HuH-7.5 (cell line): ENCODE measurements at regions not wholly inside any gene's neighbourhood (a gene's known extent, or its start where the extent isn't known, plus 50 kb on each side); places are given as distances from the start of the nearest gene placed in this dataset.

ENCODE experiments used
- DNase-seq: peaks from one replicate; pipeline ENCODE4 v3.0.0; 2011; ENCODE audit warnings: low spot score

DNA sequence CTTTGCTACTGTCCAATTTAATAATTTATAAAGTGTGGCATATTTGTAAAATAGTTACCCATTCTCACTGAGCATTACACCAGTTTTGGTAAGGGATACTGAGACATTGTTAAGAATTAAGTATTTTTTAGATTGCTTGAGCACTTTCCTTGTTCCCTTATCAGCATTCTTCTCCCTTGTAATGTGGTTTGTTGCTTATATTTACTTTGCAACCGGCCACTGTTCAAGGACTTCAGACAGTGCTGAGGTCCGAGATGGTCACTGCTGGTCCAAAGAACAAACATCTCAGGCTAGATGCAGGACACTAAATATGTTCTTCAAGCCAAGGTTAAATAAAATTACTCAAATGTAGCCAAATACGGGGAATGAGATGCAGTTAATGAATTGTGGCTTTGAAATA, 161.4 kb downstream of the TM9SF2 start:
- no peak for DNase-seq

DNA sequence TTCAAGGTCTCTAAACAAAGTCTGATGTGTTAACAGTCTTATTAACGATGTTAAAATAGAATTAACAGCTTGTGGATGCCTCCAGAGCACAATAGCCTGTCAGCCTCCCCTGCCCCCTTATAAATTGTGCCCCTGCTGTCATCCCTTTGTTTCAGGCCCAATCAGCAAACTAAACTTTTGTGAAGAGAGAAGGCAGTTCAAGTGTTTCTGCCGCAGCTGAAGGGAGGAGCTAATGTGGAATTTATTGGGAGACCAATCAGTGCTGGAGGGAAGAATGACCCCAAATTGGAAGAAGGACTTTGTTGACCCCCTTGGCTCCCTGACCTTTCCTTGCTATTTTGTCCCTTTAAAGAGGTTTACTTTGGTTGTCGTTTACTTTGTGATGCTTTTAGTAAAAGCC, 160.5 kb downstream of the TM9SF2 start:
- no peak for DNase-seq

DNA sequence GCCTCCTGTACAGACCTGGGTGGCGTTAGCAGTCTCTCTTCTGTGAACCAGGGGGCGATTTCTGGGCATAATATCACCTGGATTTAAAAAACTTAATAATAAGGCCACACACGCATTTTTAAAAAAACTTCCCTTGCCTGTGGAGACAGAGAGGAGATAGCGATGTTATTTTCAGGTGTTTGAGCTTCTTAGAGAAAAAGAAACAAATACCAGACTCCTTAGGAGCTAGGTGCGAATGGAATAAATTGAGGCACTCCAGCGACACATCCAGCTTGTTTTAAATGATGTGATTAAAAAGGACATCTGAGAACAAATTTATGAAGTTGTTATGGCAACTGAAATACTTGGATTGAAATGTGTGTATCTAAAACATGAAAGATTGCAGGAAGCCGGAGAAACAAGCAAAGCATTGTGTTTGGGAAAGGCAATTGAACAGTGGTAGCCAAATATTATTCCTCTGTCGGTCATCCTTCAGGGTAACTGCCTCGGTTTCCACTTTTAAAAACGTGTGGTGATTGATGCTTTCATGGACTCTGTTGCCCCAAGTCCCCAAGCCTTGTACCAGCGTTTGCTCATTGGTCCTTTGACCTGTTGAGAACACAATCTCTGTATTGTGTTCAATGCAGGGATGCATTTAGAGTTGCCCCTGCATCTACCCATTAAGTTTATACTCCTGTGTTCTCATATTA, 158.7 kb downstream of the TM9SF2 start:
- no peak for DNase-seq

DNA sequence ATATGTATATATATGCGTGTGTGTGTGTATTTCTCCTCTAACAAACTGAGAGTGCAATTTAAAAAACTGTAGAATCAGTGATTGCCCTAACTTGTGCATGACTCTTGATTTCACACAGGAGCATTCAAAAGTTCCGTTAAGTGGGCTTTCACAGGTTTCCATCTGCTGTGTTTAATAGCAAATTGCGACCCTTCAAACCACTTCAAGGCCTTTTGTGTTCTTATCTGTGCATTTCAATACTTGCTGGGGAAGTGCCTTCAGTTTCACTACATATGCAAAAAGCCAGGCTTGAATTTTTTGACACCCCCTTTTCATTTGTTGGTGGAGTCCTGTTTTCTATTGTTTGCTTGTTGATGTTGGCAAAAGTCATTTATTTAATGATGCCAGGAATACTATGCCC, 158.0 kb downstream of the TM9SF2 start:
- DNase-seq, result no peak

DNA sequence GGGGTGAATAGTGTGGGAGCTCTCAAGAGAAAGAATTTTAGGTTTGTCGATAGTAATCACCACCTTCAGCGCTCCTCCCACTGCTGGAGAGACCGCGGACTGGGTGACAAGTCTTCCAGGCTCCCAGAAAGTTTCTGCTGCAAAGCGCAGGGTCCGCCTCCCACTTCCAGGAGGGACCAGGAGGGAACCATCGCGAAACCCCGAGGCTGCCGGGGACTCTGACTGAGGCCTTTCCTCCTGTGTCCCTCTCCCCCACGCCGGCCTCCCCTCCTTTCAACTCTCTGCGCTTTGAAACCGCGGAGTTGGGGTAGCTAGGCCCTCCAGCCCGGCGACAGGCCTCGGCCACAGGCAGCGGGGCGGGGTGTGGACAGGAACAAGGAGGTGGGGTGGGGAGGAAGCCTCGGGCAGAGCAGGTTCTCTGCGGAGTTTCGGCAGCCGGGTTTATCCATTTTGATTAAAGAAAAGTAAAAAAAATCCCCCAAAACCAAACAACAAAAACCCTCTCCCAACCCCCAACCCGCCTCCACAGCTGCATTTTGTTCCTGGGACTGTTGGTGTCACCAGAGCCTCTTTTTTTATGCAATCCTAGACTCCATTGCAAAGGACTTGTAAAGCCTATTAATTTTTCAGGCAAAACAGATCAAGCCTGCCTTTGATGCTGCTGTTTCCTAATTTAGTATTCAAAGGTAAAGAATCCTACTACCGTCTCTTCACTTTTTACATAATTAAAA, 157.2 kb downstream of the TM9SF2 start:
- DNase-seq, result peak; percentile 7

DNA sequence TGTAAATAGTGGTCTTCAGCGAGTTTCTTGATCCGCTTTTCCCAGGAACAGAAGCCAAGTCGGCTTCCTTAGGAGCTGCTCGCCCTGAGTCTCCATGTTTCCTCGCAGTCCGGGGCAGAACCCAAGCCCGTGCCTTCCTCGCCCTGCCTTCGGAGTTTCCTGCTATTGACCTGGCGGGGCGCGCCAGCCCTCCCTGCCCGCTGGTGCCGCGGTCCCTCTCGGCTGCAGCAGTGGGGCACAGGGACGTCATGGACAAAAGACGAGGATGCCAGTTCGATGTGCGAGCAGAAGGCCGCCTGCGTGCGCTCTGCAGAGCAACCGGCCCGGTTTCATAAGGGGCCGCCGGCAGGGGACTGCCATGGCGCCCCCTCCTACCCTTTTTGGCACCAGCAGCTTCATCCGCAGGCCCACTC, 156.6 kb downstream of the TM9SF2 start:
- no peak for DNase-seq

DNA sequence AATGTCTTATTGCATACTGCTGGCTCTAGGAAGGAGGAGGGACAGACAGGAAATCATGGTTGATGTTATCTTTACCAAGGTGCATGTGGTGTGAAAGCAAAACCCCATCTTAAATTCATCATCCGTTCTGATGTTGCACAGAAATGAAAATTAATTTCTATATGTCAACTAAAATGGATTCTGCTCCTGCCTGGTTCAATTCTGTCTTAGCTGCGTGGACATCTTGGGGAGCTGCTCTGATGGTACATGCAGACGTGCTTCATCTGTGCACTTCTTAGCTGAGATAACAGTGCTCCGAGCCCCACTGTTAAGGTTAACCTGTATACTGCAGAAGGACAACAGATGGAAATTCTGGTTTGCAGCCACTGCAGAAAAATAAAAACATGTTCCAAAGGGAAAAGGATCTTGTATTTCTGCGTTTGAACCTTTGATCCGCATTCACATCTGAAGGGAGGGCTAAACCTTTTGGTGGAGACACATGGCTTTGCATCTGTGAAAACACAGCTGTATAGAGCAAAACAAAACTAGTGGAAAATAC, 155.6 kb downstream of the TM9SF2 start:
- DNase-seq, result no peak

DNA sequence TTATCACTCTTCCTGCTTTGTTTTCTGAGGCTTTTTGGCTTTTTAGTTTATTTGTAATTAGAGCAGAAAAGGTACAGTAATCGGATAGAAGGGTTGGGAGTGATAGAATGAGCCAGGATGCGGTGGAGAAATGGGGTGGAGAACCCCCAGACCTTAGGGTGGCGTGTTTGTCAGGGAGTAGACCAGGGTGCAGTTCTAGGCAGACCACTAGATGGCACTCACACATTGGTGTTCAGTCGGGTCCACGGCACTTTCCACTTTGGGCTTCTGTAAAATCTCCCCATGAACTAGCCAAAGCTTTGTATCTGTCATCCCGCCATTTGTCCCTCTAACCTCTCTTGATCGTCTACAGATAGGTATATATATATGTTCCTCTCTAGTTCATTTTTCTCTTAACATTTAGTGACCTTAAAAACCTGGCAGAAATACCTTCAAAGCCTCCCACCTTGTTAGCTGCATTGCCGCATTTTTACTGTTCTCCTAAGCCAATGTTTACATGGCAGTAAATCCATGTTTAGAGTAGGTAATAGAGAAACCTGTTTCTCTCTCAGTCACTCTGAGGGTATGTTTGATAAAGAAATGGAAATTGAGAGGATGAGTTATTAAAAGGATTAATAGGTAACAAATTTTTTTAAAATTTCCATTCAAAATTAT, 154.9 kb downstream of the TM9SF2 start:
- DNase-seq, result peak; percentile 41

DNA sequence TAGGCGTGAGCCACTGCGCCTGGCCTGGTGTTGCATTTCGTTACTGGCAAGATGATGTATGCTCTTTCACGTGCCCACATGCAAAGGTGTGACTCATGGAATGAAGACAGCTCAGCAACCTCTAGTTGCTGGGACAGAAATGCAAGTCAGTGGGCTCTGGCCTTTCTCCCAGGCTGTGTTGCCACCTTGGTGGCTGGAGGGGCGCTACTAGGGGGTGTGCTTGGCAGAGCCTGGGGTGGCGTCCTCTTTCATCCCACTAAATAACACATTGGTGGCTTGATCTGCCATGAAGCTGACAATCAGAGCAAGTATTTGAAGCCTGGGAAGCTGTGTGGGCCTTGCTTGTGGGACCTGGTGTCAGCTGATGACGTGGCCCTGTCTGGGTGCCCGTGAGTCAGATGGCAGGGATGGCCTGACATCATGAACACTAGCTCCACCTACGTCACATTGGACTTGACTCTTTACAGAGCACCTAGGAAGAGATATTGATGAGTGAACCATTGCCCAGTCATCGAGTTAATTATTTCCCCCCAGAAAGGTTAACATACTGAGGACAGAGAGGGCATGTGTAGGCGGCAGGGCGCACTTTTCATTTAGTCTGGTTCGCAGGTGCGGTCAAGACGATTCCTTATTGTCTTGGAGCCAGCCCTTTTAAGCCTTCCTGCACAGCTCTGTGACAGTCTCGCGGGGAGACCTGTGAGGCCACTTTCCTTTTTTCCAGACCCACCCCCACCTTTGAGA, 154.2 kb downstream of the TM9SF2 start:
- DNase-seq, result no peak

DNA sequence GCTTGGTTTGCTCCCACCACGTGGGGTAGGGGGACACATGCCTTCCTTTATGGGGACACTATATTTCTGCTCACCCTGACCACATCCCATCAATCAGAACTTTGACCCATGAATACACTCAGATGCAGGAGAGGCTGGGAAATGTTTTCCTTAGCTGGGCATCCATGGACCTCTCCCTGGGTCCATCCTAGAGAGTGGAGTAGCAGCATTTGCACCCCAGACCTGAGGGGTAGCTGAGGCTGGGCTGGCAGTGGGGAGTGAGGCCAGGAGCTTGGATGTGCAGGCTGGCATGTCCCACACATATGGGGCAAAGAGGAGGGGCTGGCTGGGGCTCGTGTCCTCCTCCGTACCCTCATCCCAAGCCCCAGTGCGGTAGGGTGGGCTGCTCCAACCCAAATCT, 152.8 kb downstream of the TM9SF2 start:
- DNase-seq, result no peak

DNA sequence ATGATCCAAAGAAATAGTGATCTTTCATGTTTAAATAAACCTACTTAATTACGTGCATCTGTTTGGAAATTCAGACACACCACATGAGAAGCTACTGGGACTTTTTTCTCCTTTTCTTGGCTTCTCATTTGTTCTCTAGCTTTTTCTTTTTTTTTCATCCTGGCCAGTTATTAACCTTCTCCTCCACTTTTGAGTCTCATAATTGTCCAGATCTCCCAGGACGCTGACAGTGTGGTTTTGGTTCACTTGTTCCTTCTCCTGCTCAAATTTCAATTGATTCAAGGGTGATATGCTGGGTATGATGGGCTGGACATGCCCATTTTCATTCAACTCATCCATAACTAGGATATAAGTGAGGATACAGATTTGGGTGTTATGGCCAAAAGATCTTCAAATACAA, 152.3 kb downstream of the TM9SF2 start:
- no peak for DNase-seq

DNA sequence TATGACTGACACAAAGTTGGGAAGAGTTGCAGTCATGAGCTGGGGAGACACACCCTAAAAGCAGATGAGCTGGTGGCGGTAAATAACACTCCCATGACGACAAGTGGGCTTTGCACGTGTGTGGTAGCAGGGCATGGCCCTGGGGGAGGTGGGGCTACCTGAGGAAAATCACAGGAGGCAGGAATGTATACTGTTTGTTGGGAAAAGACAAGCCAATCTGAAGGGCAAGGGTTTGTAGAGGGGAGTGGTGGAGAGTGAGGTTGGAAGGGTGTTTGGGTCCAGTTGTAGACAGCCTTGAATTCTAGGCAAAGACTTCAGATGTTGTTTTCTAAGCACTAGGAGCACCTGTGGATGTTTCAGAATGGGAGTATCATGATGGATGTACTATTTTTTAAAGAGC, 151.6 kb downstream of the TM9SF2 start:
- DNase-seq, result no peak

DNA sequence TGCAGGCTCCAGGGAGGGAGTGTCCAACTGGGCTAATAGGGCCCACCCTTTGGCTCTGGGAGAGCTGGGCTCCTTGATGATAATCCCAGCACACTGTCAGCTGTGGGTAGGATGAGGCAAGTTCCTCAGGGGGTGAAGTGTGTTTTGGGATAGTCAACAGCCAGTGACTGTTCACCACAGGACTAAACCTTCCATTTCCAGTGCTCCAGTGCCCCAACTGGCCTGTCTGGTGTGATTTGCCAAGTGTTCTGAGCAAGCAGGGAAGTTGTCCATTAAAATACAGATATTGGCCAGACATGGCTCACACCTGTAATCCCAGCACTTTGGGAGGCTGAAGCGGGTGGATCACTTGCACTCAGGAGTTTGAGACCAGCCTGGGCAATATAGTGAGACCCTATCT, 150.9 kb downstream of the TM9SF2 start:
- DNase-seq, result no peak

DNA sequence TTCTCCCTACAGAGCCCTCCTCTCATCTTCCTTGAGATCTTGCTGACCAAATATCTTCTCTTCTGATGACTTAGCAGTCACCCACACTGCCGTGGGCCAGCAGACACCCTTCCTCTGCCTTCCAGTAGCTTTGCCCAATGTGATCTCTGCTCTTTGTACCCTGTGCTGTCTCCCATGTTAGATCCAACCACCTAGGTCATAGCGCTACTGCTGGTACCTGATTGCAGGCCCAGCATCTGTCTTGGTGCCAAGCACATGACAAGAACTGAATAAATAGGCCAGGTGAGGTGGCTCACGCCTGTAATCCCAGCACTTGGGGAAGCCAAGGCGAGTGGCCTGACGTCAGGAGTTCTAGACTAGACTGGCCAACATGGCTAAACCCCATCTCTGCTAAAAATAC, 149.7 kb downstream of the TM9SF2 start:
- no peak for DNase-seq

DNA sequence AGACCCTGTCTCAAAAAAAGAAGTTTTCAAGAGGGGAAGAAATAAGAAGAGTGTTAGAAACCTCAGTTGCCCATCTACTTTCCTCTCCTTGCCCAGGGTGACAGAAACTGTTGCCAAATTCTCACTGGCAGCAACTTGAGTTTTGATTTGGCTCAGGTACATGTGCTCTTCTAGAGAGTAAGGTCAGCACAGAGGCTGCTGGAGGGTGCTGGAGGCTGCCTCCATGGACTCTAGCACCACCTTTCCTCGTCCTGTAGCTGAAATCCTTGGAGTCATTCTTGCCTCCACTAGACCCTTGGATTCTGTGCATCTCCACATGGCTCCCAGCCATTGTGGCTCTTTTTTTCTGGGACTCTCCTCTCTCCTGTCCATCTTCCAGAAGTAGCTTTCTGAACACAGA, 149.1 kb downstream of the TM9SF2 start:
- no peak for DNase-seq

DNA sequence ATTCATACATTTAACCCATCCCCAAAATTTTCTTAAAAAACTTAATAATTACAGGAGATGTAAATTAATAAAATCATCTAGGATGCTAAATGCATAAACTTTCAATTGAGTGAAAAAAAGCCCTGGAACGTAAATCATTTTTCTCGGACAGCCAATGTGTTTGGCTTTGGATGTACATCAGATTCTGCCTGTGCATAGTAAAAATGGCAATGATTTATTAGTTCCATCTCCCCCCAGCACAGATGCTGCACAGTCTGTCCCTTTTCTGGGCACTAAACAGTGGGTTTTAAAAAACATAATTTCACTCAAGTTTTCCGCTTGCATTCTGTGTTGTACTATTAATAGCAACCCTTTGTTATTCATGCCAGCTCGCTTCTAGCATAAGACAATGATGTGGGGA, 147.7 kb downstream of the TM9SF2 start:
- DNase-seq, result no peak

DNA sequence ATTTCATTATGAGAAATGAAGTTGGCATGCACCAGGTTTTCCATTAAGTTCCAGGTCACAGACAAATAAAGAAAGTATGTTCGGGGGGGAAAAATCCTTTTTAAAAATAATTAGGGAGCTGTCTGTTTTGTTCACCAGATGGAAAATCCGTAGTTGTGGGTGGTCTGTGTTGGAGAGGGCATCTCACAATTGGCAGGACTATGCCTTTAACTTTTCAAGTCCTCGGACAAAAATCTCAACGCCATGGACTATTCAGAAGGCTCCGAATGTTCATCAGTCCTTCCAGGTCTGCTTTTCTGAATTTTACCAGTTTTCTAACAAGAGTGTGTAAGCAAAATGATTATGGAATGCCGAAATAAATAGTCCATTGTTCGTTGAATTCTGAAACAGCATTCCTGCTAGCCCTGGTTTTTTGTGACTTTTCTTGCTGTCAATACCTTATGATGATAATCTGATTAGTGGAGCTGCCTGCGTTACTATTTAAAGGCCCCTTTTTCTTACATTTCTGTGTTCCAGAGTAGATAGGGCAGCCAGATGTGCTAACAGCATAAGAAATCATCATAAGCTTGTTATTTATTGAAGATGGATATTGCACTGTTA, 146.9 kb downstream of the TM9SF2 start:
- DNase-seq, result no peak

DNA sequence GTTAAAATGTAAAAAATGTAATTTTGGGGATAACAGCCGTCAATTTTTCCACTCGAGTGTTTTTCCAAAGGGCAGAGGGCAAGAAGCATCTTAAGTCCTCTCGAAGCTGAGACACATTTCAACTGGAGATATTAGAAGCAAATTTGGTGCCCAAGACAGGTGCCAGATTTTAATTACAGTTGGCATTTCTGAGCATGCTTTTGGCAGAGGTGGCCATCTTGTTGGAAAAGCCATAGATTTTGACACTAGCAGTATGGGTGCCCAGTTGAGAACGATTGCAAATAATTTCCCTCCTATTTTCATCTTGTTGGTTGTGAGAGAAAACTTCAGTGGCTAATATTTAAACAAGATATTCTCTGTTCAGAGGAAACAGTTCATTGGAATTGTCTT, 146.3 kb downstream of the TM9SF2 start:
- DNase-seq, result no peak

DNA sequence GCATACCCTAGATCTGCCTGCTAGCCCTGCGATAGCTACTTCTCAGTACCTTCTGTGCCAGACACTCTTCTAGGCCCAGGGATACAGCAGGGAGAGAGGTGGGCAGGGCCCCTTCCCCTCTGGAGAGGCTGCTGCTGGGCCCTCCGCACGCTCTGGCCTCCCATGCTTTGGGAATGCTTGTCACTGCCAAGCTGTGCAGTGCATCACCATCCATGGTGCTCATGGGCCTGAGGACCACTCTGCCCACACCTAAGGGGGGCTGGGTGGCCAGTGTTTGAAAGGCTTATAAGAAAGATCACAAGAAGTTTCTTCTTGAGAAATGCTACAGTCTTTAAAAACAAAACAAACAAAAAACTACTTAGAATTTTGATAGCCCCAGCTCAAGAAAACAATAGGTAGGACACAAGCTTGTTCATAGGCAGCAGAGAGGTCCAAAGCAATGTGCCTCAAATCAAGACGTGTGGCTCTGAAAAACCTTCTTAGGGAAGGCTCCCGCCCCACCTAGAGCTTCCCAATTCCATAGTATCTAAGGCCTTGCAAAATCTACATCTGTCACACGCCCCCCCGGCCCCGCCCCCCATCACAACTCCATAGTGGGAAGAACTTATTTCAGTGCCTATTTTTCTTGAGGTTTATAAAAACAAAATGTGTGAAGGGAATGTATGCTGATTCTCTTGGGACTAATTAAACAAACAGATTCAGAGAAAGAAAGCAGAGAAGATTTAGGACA, 145.8 kb downstream of the TM9SF2 start:
- DNase-seq, result no peak

DNA sequence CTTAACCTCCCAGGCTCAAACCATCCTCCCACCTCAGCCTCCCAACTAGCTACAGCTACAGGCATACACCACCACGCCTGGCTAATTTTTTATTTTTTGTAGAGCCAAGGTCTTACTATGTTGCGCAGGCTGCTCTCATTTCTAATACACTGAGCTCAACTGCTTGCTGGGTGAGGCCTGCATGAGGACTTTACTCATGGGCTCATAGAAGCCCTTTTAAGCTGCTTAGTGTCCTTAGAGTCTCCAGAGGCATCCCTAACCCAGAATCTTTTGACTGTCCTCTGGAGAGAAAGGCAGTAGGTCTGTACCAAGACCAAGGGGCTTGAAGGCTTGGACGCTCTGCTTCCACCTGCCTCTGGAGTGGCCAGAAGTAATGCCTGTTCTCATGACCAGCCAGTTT, 141.6 kb downstream of the TM9SF2 start:
- DNase-seq, result no peak

DNA sequence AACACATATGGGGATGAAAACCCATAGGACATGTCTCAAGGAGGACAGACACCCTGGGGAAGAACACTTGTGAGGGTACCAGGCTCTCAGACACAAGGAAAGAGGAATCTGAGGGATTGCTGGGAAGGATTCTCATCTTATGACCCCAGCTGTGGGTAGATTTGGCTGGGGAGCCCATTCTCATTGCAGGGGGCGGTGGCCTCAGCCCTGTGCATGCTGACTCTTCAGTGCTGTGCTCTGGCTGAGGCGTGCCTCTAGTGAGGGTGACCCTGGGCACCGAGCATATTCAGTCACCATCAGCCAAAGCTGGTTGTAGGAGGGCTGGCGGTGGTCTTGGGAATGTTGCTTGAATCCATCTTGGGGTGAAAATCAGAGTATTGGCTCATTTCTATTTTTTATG, 140.7 kb downstream of the TM9SF2 start:
- DNase-seq, result no peak
